ENCODE measurements at regions not wholly inside any gene's neighbourhood (a gene's known extent, or its start where the extent isn't known, plus 50 kb on each side); places are given as distances from the start of the nearest gene placed in this dataset.

DNA sequence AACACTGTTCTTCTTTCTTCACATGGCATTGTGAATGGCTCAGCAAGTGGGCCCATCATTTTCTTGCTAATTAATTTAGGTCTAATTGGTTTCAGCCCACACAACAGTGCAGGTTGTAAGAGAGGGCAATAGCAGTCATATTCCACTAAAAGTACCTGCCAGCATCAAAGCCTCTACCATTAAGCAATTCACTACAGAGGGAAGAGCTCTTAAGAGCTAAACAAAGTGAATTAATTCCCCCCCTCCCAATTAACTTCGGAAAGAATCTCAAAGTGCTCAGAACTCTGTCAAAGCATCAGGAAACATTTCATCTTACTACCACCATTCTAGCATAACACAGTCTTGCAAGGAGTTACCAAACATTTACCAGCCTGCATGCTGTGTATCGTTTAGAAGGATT lies 133.9 kb upstream of the UBASH3B start:
- TF ChIP-seq EZH2 (IDR thresholded peaks at IDR 0.05; ENCODE audit: low read length, unreplicated experiment) (no peak), CTCF (conservative IDR thresholded peaks at IDR 0.05; ENCODE audit: low read depth, low read length) (no peak)

Measured in PC-3 (cell line).